K562 (cell line): ENCODE measurements at regions not wholly inside any gene's neighbourhood (a gene's known extent, or its start where the extent isn't known, plus 50 kb on each side); places are given as distances from the start of the nearest gene placed in this dataset.

Experiments used
- ATAC-seq: fragments of 200-7000 bp; cut with Tn5 transposase; 3 replicates; pipeline ENCODE4 v1.9.1; 2020; ENCODE audit warnings: moderate library complexity
- BruUV-seq: library from RNA; stranded (reverse); fragments of 400-500 nt; replicated peaks from 2 replicates; lab custom pipeline; 2021; lab: Mats Ljungman, UMichigan
- CTCF ChIA-PET: fragments of 300-600 bp; formaldehyde crosslinking; extraction: SDS; loops from one replicate; lab custom pipeline; 2021; ENCODE audit warnings: low intra/inter-chr PET ratio; lab: Yijun Ruan, JAX
- POLR2A ChIA-PET: fragments of 300-600, 350-650 bp; sonication (Branson Sonifier 250); formaldehyde crosslinking; extraction: SDS; loops from one replicate; lab custom pipeline; 2021; ENCODE audit warnings: antibody characterized with exemption, inconsistent platforms; lab: Yijun Ruan, JAX
- DNase-seq, 4 experiments: peaks; one replicate each; pipeline versions ENCODE4 v3.0.0 to v3.0.0-alpha.2; 2011 to 2018; ENCODE audit warnings: low spot score in 3 of 4, mixed read lengths in 3 of 4; ENCODE audit errors: extremely low read depth in 1 of 4
- FAIRE-seq: peaks from 2 replicates; lab custom pipeline; 2011; peaks lifted over from hg19 to GRCh38; lab: Jason Lieb, UNC
- H2AFZ ChIP-seq: 2 replicates; pipeline ENCODE4 v1.6.0; 2011; ENCODE audit warnings: low read depth, low read length, control low read depth, inconsistent platforms
- H3K27ac ChIP-seq: fragments of 200-600 bp; 3 replicates; pipeline ENCODE4 v1.8.0; 2011; ENCODE audit warnings: low read depth, mild to moderate bottlenecking, control low read depth, inconsistent platforms, low read length, moderate library complexity, mixed read lengths; ENCODE audit errors: extremely low read depth
- H3K27me3 ChIP-seq, 2 experiments: fragments of 300-600 bp in 1 of 2; 2 replicates in 1 of 2; 3 replicates in 1 of 2; pipeline versions ENCODE4 v1.6.0 to v1.8.0; 2011; ENCODE audit warnings: inconsistent platforms in 2 of 2, low read length in 2 of 2, mild to moderate bottlenecking in 1 of 2, mixed read lengths in 1 of 2, moderate library complexity in 1 of 2; ENCODE audit not compliant: control insufficient read depth in 2 of 2, insufficient read depth in 2 of 2
- H3K36me3 ChIP-seq: fragments of 300-600 bp; 3 replicates; pipeline ENCODE4 v1.8.0; 2011; ENCODE audit warnings: mild to moderate bottlenecking, low read length, inconsistent platforms; ENCODE audit not compliant: control insufficient read depth, insufficient read depth
- H3K4me1 ChIP-seq, 2 experiments: fragments of 200-600 bp in 1 of 2; replicated peaks in 1 of 2; 2 replicates in 1 of 2; 3 replicates in 1 of 2; pipeline versions ENCODE4 v1.5.1 to v1.8.0; 2011; ENCODE audit warnings: inconsistent platforms in 2 of 2, low read length in 2 of 2, mild to moderate bottlenecking in 1 of 2, mixed read lengths in 1 of 2, moderate library complexity in 1 of 2; ENCODE audit not compliant: control insufficient read depth in 2 of 2, insufficient read depth in 2 of 2
- H3K4me2 ChIP-seq: 2 replicates; pipeline ENCODE4 v1.6.1; 2011; ENCODE audit warnings: low read length, control low read depth, inconsistent platforms, mixed read lengths; ENCODE audit not compliant: insufficient read depth
- H3K4me3 ChIP-seq: fragments of 200-600 bp; sonication (generic), shearing (Covaris generic); 2 replicates; pipeline ENCODE4 v1.5.1; 2016; ENCODE audit warnings: control low read depth, inconsistent platforms
- H3K79me2 ChIP-seq: fragments of 200-600 bp; 3 replicates; pipeline ENCODE4 v1.8.0; 2011; ENCODE audit warnings: low read length, inconsistent platforms; ENCODE audit not compliant: control insufficient read depth, insufficient read depth
- H3K9ac ChIP-seq, 2 experiments: 2 replicates each; pipeline versions ENCODE4 v1.6.0 to v1.6.1; 2011; ENCODE audit warnings: low read depth in 2 of 2, low read length in 2 of 2, control low read depth in 1 of 2, inconsistent platforms in 1 of 2, mild to moderate bottlenecking in 1 of 2, mixed read lengths in 1 of 2; ENCODE audit not compliant: insufficient read depth in 1 of 2
- H3K9me1 ChIP-seq: one replicate; pipeline ENCODE4 v1.6.0; 2011; ENCODE audit warnings: inconsistent platforms, mild to moderate bottlenecking, low read length, moderate library complexity; ENCODE audit not compliant: control insufficient read depth, insufficient read depth
- H3K9me3 ChIP-seq: replicated peaks from 2 replicates; pipeline ENCODE4 v1.5.1; 2011; ENCODE audit warnings: low read depth, low read length, inconsistent platforms; ENCODE audit not compliant: control insufficient read depth, insufficient read depth
- H4K20me1 ChIP-seq: replicated peaks from 2 replicates; pipeline ENCODE4 v1.6.1; 2011; ENCODE audit warnings: low read length, inconsistent platforms, mixed read lengths; ENCODE audit not compliant: control insufficient read depth, insufficient read depth
- CAMTA2 ChIP-seq: fragments of 250-450 bp; sonication (Bioruptor Pico); conservative IDR thresholded peaks from 2 replicates; pipeline ENCODE4 v1.5.1; 2022
- CTBP1 ChIP-seq: fragments of 450-650 bp; IDR thresholded peaks from 2 replicates; pipeline ENCODE4 v1.6.1; 2016; ENCODE audit warnings: borderline replicate concordance
- ETS2 ChIP-seq: IDR thresholded peaks from 2 replicates; pipeline ENCODE4 v1.6.1; 2016; ENCODE audit warnings: borderline replicate concordance, missing genetic modification characterization, mild to moderate bottlenecking, moderate library complexity, missing compliant biosample characterization; ENCODE audit not compliant: poor library complexity, severe bottlenecking
- FOXJ3 ChIP-seq: sonication (generic); formaldehyde crosslinking; IDR thresholded peaks from 2 replicates; pipeline ENCODE4 v1.4.0; 2020; ENCODE audit warnings: mild to moderate bottlenecking, missing genetic modification reagents
- KLF6 ChIP-seq: fragments of 250-450 bp; sonication (Bioruptor Pico); IDR thresholded peaks from 2 replicates; pipeline ENCODE4 v1.4.0; 2020; ENCODE audit warnings: mild to moderate bottlenecking, moderate library complexity, borderline replicate concordance
- NFXL1 ChIP-seq: fragments of 450-650 bp; formaldehyde crosslinking; IDR thresholded peaks from 2 replicates; pipeline ENCODE4 v1.4.0; 2021; ENCODE audit warnings: mild to moderate bottlenecking
- PCBP1 ChIP-seq: fragments of 200-400 bp; formaldehyde crosslinking; IDR thresholded peaks from 2 replicates; pipeline ENCODE4 v1.6.1; 2018; ENCODE audit warnings: mild to moderate bottlenecking, low read depth, low read length; ENCODE audit not compliant: poor library complexity, severe bottlenecking
- POLR2H ChIP-seq: IDR thresholded peaks from 2 replicates; pipeline ENCODE4 v1.6.1; 2016; ENCODE audit warnings: missing genetic modification characterization, low read depth, mild to moderate bottlenecking, control low read depth, missing compliant biosample characterization, moderate library complexity
- PRPF4 ChIP-seq: fragments of 200-400 bp; formaldehyde crosslinking; IDR thresholded peaks from one replicate; pipeline ENCODE4 v1.6.1; 2017; ENCODE audit warnings: low read length, low read depth, mild to moderate bottlenecking; ENCODE audit not compliant: insufficient read depth, poor library complexity, severe bottlenecking
- RFX1 ChIP-seq: fragments of 450-650 bp; IDR thresholded peaks from 2 replicates; pipeline ENCODE4 v1.6.1; 2016; ENCODE audit warnings: mild to moderate bottlenecking, moderate library complexity
- RFX5 ChIP-seq: IDR thresholded peaks from 2 replicates; pipeline ENCODE4 v1.6.1; 2011; ENCODE audit warnings: low read depth, mild to moderate bottlenecking, improper control_type of control experiment, low read length
- RNF219 ChIP-seq: fragments of 250-450 bp; sonication (Bioruptor Pico); IDR thresholded peaks from 2 replicates; pipeline ENCODE4 v1.5.0; 2022; ENCODE audit warnings: mild to moderate bottlenecking
- SREBF1 ChIP-seq: fragments of 150-350 bp; IDR thresholded peaks from 2 replicates; pipeline ENCODE4 v1.6.1; 2014; ENCODE audit warnings: antibody characterized with exemption, low read depth, low read length, borderline replicate concordance
- THAP12 ChIP-seq: fragments of 250-450 bp; sonication (Bioruptor Pico); IDR thresholded peaks from 2 replicates; pipeline ENCODE4 v1.9.0; 2021; ENCODE audit warnings: mild to moderate bottlenecking, inconsistent platforms
- ZNF140 ChIP-seq: fragments of 250-450 bp; sonication (Bioruptor Pico); IDR thresholded peaks from 2 replicates; pipeline ENCODE4 v1.8.0; 2021; ENCODE audit warnings: moderate library complexity, mild to moderate bottlenecking, inconsistent platforms
- WGBS: fragments of 100-300 bp; shearing (Covaris generic); methylation state at CpG from one replicate; pipeline ENCODE4 v1.1.6; 2016; ENCODE audit warnings: low coverage, mixed read lengths; ENCODE audit not compliant: insufficient coverage; ENCODE audit errors: missing lambda C conversion rate; 5-methylcytosine and 5-hydroxymethylcytosine counted together
- in situ Hi-C: fragments of 300-500 bp; cut with MboI; formaldehyde crosslinking; loops from 4 replicates; pipeline ENCODE4 v1.15.0; 2018; ENCODE audit warnings: inconsistent platforms, mixed read lengths
- intact Hi-C: fragments of 100-400 bp; cut with micrococcal nuclease; formaldehyde crosslinking; loops from 2 replicates; pipeline ENCODE4 v1.14.2; 2022
- TF ChIP-seq, protein P1 (sequence below): sonication (generic); formaldehyde crosslinking; IDR thresholded peaks from 2 replicates; pipeline ENCODE4 v1.4.0; 2020; ENCODE audit warnings: mild to moderate bottlenecking, missing genetic modification reagents

GRCh38 chr5:57776035-57776434, 293.4 kb upstream of the ACTBL2 start (continued):
- TF ChIP-seq RNF219 (CRISPR knock-in tag) (no peak), ETS2 (tag) (no peak)
- TF ChIP-seq, protein P1, sequence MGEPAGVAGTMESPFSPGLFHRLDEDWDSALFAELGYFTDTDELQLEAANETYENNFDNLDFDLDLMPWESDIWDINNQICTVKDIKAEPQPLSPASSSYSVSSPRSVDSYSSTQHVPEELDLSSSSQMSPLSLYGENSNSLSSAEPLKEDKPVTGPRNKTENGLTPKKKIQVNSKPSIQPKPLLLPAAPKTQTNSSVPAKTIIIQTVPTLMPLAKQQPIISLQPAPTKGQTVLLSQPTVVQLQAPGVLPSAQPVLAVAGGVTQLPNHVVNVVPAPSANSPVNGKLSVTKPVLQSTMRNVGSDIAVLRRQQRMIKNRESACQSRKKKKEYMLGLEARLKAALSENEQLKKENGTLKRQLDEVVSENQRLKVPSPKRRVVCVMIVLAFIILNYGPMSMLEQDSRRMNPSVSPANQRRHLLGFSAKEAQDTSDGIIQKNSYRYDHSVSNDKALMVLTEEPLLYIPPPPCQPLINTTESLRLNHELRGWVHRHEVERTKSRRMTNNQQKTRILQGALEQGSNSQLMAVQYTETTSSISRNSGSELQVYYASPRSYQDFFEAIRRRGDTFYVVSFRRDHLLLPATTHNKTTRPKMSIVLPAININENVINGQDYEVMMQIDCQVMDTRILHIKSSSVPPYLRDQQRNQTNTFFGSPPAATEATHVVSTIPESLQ: no peak
- TF ChIP-seq, all 486 proteins: peak for 0

DNA sequence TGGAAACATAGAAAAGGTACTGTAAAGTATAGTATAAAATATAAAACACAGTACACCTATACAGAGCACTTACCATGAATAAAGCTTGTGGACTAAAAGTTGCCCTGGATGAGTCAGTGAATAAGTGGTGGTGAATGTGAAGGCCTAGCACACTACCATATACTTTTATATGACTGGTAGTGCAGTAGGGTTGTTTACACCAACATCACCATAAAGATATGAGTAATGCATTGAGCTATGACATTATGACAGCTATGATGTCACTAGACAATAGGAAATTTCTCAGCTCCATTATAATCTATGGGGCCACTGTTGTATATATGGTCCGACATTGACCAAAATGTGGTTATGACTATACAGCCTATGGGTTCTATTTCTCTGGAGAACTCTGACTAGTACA, 291.8 kb upstream of the ACTBL2 start:
- no peaks in the 10 kb centered on the region for H3K4me1 ChIP-seq
- WGBS: 11% methylated on average over 1 of the region's 1 CpG
- in situ Hi-C loops (no loop called here), intact Hi-C loops (loop anchor here (10.0 kb wide), 2 partner anchors 120 to 270 kb away; no protein-coding TSS in a partner anchor)
- no peak overlapping the region for H3K4me2 ChIP-seq
- POLR2A ChIA-PET: interaction anchor here (0.8 kb wide), 1 partner anchor 41 kb away, joined by 3 read pairs; no protein-coding TSS in a partner anchor
- DNase-seq: no peak
- no peaks in the 10 kb centered on the region for H3K9me1 ChIP-seq
- no TSS peak for BruUV-seq
- no peak overlapping the region for H3K9ac ChIP-seq
- H3K9me3 ChIP-seq: no peaks in the 10 kb centered on the region
- no peak overlapping the region for H3K27ac ChIP-seq
- no peak for FAIRE-seq
- H3K4me3 ChIP-seq: no peak overlapping the region
- H3K27me3 ChIP-seq: no peaks in the 10 kb centered on the region
- H4K20me1 ChIP-seq: no peaks in the 10 kb centered on the region
- ATAC-seq: no peak
- CTCF ChIA-PET: no interaction called here
- no peaks in the 10 kb centered on the region for H3K36me3 ChIP-seq
- H2AFZ ChIP-seq: no peak overlapping the region
- H3K79me2 ChIP-seq: no peaks in the 10 kb centered on the region
- TF ChIP-seq RFX5: no peak
- no peak for TF ChIP-seq RFX1
- TF ChIP-seq THAP12: no peak
- no peak for TF ChIP-seq ZNF140 (CRISPR knock-in tag)
- TF ChIP-seq FOXJ3: no peak
- TF ChIP-seq SREBF1: no peak
- TF ChIP-seq PRPF4: no peak
- TF ChIP-seq PCBP1: no peak
- no peak for TF ChIP-seq NFXL1 (CRISPR knock-in tag)
- no peak for TF ChIP-seq CAMTA2
- no peak for TF ChIP-seq POLR2H (tag)
- no peak for TF ChIP-seq KLF6 (CRISPR knock-in tag)
- no peak for TF ChIP-seq CTBP1
